ENCODE measurements at regions not wholly inside any gene's neighbourhood (a gene's known extent, or its start where the extent isn't known, plus 50 kb on each side); places are given as distances from the start of the nearest gene placed in this dataset.

- POLR2A ChIA-PET = interaction anchor here (0.5 kb wide), 1 partner anchor 485 kb away, joined by 3 read pairs; no protein-coding TSS in a partner anchor
- H3K27ac Mint-ChIP-seq = peak overlapping the region; percentile 93
Measured at GRCh38 chr12:112705037-112705632, 86.4 kb upstream of the RPH3A start.

More at GRCh38 chr12:112705037-112705632, 86.4 kb upstream of the RPH3A start:
- Mint-ChIP-seq H3K9me3 (no peaks in the 10 kb centered on the region), H3K4me1 (peaks cover 4% of the 10 kb centered on the region), H3K36me3 (no peaks in the 10 kb centered on the region), H3K27me3 (ENCODE audit: low read depth) (peaks cover 5% of the 10 kb centered on the region), H3K4me3 (no peak overlapping the region)
- ATAC-seq (peak; percentile 90), DNase-seq (ENCODE audit: low spot score) (no peak)
- CTCF ChIA-PET = no interaction called here
- TF ChIP-seq ZNF671 (CRISPR knock-in tag; IDR thresholded peaks at IDR 0.05) (no peak), MYBL2 (CRISPR knock-in tag; IDR thresholded peaks at IDR 0.05) (no peak), TCF7 (CRISPR knock-in tag; IDR thresholded peaks at IDR 0.05; ENCODE audit: low read depth) (no peak), ZNF121 (CRISPR knock-in tag; IDR thresholded peaks at IDR 0.05) (no peak), TEAD4 (CRISPR knock-in tag; IDR thresholded peaks at IDR 0.05) (no peak), NR2C2 (CRISPR knock-in tag; IDR thresholded peaks at IDR 0.05) (no peak), CREB1 (CRISPR knock-in tag; IDR thresholded peaks at IDR 0.05) (no peak), E2F5 (CRISPR knock-in tag; IDR thresholded peaks at IDR 0.05) (no peak), ZNF138 (CRISPR knock-in tag; conservative IDR thresholded peaks at IDR 0.05) (no peak), NFE2L1 (CRISPR knock-in tag; IDR thresholded peaks at IDR 0.05) (no peak), ESRRA (CRISPR knock-in tag; IDR thresholded peaks at IDR 0.05; ENCODE audit: borderline replicate concordance) (no peak), ZNF263 (CRISPR knock-in tag; IDR thresholded peaks at IDR 0.05; ENCODE audit: low read depth) (no peak), RORB (CRISPR knock-in tag; IDR thresholded peaks at IDR 0.05) (no peak)
- TF ChIP-seq, protein P1, sequence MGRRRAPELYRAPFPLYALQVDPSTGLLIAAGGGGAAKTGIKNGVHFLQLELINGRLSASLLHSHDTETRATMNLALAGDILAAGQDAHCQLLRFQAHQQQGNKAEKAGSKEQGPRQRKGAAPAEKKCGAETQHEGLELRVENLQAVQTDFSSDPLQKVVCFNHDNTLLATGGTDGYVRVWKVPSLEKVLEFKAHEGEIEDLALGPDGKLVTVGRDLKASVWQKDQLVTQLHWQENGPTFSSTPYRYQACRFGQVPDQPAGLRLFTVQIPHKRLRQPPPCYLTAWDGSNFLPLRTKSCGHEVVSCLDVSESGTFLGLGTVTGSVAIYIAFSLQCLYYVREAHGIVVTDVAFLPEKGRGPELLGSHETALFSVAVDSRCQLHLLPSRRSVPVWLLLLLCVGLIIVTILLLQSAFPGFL (CRISPR knock-in tag; IDR thresholded peaks at IDR 0.05; ENCODE audit: borderline replicate concordance) = no peak
- TF ChIP-seq, protein P2, sequence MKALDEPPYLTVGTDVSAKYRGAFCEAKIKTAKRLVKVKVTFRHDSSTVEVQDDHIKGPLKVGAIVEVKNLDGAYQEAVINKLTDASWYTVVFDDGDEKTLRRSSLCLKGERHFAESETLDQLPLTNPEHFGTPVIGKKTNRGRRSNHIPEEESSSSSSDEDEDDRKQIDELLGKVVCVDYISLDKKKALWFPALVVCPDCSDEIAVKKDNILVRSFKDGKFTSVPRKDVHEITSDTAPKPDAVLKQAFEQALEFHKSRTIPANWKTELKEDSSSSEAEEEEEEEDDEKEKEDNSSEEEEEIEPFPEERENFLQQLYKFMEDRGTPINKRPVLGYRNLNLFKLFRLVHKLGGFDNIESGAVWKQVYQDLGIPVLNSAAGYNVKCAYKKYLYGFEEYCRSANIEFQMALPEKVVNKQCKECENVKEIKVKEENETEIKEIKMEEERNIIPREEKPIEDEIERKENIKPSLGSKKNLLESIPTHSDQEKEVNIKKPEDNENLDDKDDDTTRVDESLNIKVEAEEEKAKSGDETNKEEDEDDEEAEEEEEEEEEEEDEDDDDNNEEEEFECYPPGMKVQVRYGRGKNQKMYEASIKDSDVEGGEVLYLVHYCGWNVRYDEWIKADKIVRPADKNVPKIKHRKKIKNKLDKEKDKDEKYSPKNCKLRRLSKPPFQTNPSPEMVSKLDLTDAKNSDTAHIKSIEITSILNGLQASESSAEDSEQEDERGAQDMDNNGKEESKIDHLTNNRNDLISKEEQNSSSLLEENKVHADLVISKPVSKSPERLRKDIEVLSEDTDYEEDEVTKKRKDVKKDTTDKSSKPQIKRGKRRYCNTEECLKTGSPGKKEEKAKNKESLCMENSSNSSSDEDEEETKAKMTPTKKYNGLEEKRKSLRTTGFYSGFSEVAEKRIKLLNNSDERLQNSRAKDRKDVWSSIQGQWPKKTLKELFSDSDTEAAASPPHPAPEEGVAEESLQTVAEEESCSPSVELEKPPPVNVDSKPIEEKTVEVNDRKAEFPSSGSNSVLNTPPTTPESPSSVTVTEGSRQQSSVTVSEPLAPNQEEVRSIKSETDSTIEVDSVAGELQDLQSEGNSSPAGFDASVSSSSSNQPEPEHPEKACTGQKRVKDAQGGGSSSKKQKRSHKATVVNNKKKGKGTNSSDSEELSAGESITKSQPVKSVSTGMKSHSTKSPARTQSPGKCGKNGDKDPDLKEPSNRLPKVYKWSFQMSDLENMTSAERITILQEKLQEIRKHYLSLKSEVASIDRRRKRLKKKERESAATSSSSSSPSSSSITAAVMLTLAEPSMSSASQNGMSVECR (CRISPR knock-in tag; IDR thresholded peaks at IDR 0.05; ENCODE audit: borderline replicate concordance) = no peak
- TF ChIP-seq, protein P3, sequence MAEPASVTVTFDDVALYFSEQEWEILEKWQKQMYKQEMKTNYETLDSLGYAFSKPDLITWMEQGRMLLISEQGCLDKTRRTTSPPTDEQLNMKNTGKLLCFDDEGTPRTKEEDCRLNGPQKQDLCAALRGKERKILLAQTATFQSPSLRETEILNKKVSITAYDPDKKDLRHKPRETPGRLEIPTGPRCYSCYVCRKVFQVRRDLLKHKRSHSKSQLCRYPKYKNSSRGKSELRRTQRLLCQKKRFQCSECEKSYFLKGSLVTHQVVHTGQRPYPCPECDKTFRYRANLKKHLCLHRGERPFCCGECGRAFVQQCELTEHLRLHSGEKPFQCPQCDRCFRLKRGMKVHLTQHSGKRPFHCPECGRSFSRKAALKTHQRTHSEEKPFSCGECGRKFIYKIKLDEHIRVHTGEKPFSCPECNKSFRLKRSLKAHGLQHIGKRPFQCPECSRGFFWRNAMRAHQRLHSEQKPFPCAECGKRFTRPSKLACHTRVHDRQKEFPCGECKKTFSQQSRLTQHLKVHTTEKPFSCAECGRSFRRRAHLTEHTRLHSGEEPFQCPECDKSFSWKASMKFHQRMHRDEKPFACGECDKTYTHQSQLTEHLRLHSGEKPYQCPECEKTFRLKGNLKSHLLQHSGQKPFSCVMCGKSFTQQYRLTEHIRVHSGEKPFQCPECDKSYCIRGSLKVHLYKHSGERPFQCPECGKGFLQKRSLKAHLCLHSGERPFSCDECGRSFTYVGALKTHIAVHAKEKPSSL (CRISPR knock-in tag; conservative IDR thresholded peaks at IDR 0.05) = no peak
- TF ChIP-seq, protein P4, sequence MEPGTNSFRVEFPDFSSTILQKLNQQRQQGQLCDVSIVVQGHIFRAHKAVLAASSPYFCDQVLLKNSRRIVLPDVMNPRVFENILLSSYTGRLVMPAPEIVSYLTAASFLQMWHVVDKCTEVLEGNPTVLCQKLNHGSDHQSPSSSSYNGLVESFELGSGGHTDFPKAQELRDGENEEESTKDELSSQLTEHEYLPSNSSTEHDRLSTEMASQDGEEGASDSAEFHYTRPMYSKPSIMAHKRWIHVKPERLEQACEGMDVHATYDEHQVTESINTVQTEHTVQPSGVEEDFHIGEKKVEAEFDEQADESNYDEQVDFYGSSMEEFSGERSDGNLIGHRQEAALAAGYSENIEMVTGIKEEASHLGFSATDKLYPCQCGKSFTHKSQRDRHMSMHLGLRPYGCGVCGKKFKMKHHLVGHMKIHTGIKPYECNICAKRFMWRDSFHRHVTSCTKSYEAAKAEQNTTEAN (CRISPR knock-in tag; IDR thresholded peaks at IDR 0.05) = no peak
- TF ChIP-seq, protein P5, sequence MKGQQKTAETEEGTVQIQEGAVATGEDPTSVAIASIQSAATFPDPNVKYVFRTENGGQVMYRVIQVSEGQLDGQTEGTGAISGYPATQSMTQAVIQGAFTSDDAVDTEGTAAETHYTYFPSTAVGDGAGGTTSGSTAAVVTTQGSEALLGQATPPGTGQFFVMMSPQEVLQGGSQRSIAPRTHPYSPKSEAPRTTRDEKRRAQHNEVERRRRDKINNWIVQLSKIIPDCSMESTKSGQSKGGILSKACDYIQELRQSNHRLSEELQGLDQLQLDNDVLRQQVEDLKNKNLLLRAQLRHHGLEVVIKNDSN (CRISPR knock-in tag; IDR thresholded peaks at IDR 0.05) = no peak
